Heart left ventricle (tissue), 13 donors: ENCODE measurements at regions not wholly inside any gene's neighbourhood (a gene's known extent, or its start where the extent isn't known, plus 50 kb on each side); places are given as distances from the start of the nearest gene placed in this dataset.

ENCODE experiments used
- CTCF ChIP-seq, 12 donors: fragments of 200-600 bp; sonication (generic) in 4 of 12; IDR thresholded peaks; one replicate each; pipeline versions ENCODE4 v1.5.0 to v1.8.0; 2018 to 2022; ENCODE audit warnings: antibody characterized with exemption in 12 of 12, mild to moderate bottlenecking in 5 of 12
- POLR2A ChIP-seq, 2 donors: fragments of 450-650 bp; IDR thresholded peaks; one replicate each; pipeline ENCODE4 v1.6.1; 2017; ENCODE audit warnings: antibody characterized with exemption in 2 of 2, mild to moderate bottlenecking in 2 of 2, moderate library complexity in 2 of 2
- donor health status: ischemic (EF 13 %, LVEDD 7.1; RV severe dilation, severe dysfunction).
- donor health status: DM: no; HTN: yes; CAD: no.
- donor health status: DM: no; HTN: no; CAD: no.
- donor health status: ischemic (EF 25% LVEDD 6.9; RV normal size, moderate dysfunction).
- donor health status: ischemic (EF 25% LVEDD 5.7; RV mildly dilated, moderate dysfunction).
- donor health status: ischemic (EF 35%, LVEDD 5.7; RV mildly dilated, moderate dysfunction).
- donor health status: nonischemic (EF 11% LVEDD 7.7; RV severe dilation, severe dysfunction).
- donor health status: DM: yes; HTN: yes; CAD: no.
- donor health status: PGD.
- donor health status: ischemic (EF 29% LVEDD 5.4; RV normal size, mild dysfunction).
- donor health status: nonischemic (EF 23%, LVEDD 6.1; RV moderate dilation, normal function).

GRCh38 chr18:64546451-64546850, 397.6 kb upstream of the LINC00305 start:
- TF ChIP-seq CTCF (IDR thresholded peaks at IDR 0.05) (no peak), POLR2A (IDR thresholded peaks at IDR 0.05) (no peak)
